ENCODE measurements at regions not wholly inside any gene's neighbourhood (a gene's known extent, or its start where the extent isn't known, plus 50 kb on each side); places are given as distances from the start of the nearest gene placed in this dataset.

- Histone ChIP-seq H3K27me3 (no peaks in the 10 kb centered on the region), H3K4me1 (peaks cover 0 to 22% (median 14%) of the 10 kb centered on the region in 4 donors), H3K27ac (no peak overlapping the region), H3K9me3 (no peaks in the 10 kb centered on the region), H3K36me3 (no peaks in the 10 kb centered on the region), H3K4me3 (no peak overlapping the region)
- intact Hi-C loops (cut with DNase I), result no loop called here
- TF ChIP-seq CTCF (IDR thresholded peaks at IDR 0.05) (no peak), POLR2AphosphoS5 (IDR thresholded peaks at IDR 0.05) (no peak)
- DNase-seq, result no peak
- WGBS, 2 donors, result 75 to 76% methylated on average over 3 of the region's 3 CpGs
Observed at GRCh38 chr20:39292193-39292736, 330.1 kb downstream of the DHX35 start.

GRCh38 chr20:39291301-39291700, 329.2 kb downstream of the DHX35 start:
- TF ChIP-seq POLR2AphosphoS5 (IDR thresholded peaks at IDR 0.05) (peak in 3 of 4 donors; percentile 33 to 61 (median 55)), EP300 (IDR thresholded peaks at IDR 0.05) (no peak)
- Histone ChIP-seq H3K4me1 (peaks cover 0 to 22% (median 14%) of the 10 kb centered on the region in 4 donors), H3K9me3 (no peaks in the 10 kb centered on the region), H3K27ac (peak overlapping the region in 2 of 4 donors; percentile 6 to 56), H3K27me3 (no peaks in the 10 kb centered on the region), H3K4me3 (no peak overlapping the region), H3K36me3 (no peaks in the 10 kb centered on the region)
- intact Hi-C loops (cut with DNase I), result no loop called here
- no peak for DNase-seq
- 54 to 63% methylated on average over 5 of the region's 5 CpGs for WGBS, 2 donors

- no peaks in the 10 kb centered on the region for H3K27me3 ChIP-seq
- H3K36me3 ChIP-seq, result no peaks in the 10 kb centered on the region
- H3K27ac ChIP-seq, result peak overlapping the region in 1 of 4 donors; percentile 56
- H3K4me1 ChIP-seq, result peaks cover 0 to 22% (median 14%) of the 10 kb centered on the region in 4 donors
- H3K9me3 ChIP-seq, result no peaks in the 10 kb centered on the region
- intact Hi-C loops (cut with DNase I), result no loop called here
- H3K4me3 ChIP-seq, result no peak overlapping the region
- DNase-seq, result no peak
- TF ChIP-seq POLR2AphosphoS5 (IDR thresholded peaks at IDR 0.05) (no peak), POLR2A (IDR thresholded peaks at IDR 0.05) (no peak), CTCF (IDR thresholded peaks at IDR 0.05) (no peak), EP300 (IDR thresholded peaks at IDR 0.05) (no peak)
Observed at GRCh38 chr20:39290575-39290974, 328.4 kb downstream of the DHX35 start.

DNA sequence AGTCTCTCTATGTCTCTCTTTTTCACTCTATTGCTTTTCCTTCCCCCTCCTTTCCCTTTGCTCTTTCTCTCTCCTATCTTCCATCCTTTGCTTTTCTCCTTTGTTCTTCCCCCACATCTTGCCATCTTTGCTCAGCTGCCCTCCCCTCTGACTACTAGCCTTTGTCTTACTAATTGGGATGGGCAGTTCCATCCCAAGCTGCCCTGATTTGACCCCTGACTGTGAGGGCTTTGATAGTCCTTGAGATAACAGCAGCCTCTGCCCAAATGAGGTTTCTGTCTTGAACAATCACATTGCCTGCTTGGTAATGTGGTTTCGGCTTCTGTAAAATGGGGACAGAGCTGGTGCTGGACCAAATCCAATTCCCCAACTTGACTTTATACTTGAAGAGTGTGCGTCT, 327.7 kb downstream of the DHX35 start:
- Histone ChIP-seq H3K4me3 (no peak overlapping the region), H3K4me1 (peaks cover 0 to 22% (median 14%) of the 10 kb centered on the region in 4 donors), H3K9me3 (no peaks in the 10 kb centered on the region), H3K27me3 (no peaks in the 10 kb centered on the region), H3K27ac (no peak overlapping the region), H3K36me3 (no peaks in the 10 kb centered on the region)
- DNase-seq, result no peak
- intact Hi-C loops (cut with DNase I), result no loop called here
- 88 to 93% methylated on average over 2 of the region's 2 CpGs for WGBS, 2 donors
- TF ChIP-seq EP300 (IDR thresholded peaks at IDR 0.05), result no peak
- no peak for TF ChIP-seq POLR2A (IDR thresholded peaks at IDR 0.05)
- no peak for TF ChIP-seq CTCF (IDR thresholded peaks at IDR 0.05)
- no peak for TF ChIP-seq POLR2AphosphoS5 (IDR thresholded peaks at IDR 0.05)

DNA sequence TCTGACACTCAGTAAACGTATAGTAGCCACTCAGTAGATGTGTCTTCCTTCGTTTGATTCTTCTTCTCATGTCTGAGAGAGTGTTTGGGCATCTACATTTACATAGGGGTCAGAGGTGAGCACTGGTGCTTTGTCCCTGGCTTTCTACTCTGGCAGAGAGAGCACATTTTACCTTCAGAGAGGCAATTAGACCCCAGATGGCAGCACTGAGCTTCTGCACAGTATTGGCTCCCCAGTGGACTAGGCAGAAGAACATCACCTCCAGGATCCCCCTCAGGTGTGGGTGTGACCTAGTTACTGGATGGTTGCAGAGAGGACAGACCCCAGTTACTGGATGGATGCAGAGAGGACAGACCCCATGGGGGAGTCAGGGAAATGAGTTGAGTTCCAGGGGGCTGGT, 327.2 kb downstream of the DHX35 start:
- Histone ChIP-seq H3K4me1 (peaks cover 0 to 22% (median 14%) of the 10 kb centered on the region in 4 donors), H3K27me3 (no peaks in the 10 kb centered on the region), H3K27ac (no peak overlapping the region), H3K9me3 (no peaks in the 10 kb centered on the region), H3K36me3 (no peaks in the 10 kb centered on the region), H3K4me3 (no peak overlapping the region)
- no peak for TF ChIP-seq EP300 (IDR thresholded peaks at IDR 0.05)
- TF ChIP-seq POLR2A (IDR thresholded peaks at IDR 0.05), result no peak
- TF ChIP-seq POLR2AphosphoS5 (IDR thresholded peaks at IDR 0.05), result no peak
- no peak for TF ChIP-seq CTCF (IDR thresholded peaks at IDR 0.05)
- intact Hi-C loops (cut with DNase I), result no loop called here
- DNase-seq, result no peak
- WGBS, 2 donors, result 44 to 55% methylated on average over 2 of the region's 2 CpGs

Measured in sigmoid colon (tissue), 6 donors.